ENCODE measurements at regions not wholly inside any gene's neighbourhood (a gene's known extent, or its start where the extent isn't known, plus 50 kb on each side); places are given as distances from the start of the nearest gene placed in this dataset.
"Not testable (repeated sequence)": the region's sequence is repeated elsewhere in the genome, so short reads cannot be mapped to it uniquely, and the experiment has no call there.

DNA sequence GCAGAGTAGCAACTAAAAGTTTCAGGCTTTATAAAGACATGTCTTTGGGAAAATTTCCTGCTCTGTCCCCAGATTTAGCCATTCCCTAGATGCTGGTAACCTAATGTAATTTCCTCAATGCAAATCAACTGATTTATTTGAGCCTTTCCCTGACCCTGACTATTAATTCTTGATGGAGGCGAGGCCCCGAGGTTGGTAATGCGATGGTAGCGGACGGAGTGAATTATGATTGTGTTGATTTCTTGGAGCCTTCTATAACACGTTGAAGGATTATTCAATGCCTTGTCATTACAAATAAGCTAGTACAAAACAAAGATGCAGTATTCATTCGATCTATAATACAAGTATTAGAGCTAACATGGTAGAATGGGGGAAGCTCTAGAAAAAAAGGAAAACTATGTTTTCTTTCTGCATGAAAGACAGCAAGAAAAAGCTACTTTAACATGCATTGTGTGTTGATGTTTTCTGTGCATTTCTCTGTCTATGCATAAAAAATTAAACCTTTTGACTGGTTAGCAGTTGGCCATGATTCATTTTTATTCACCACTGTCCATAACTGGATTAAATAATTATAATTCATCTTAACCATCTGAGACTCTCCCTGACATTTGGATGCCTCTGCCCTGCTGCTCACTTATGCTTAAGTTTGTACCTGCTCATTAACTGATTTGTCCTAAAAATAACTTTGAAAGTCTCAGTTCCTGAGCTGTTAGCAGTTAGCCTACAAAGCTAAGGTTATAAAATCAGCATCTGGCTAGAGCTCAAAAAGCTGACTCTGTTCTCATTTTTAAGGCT is 490.2 kb upstream of the NUDT12 start:
- Mint-ChIP-seq H3K27ac (no peak overlapping the region), H3K4me3 (no peak overlapping the region), H3K36me3 (ENCODE audit: low read depth) (no peaks in the 10 kb centered on the region), H3K27me3 (ENCODE audit: low read depth) (no peaks in the 10 kb centered on the region), H3K4me1 (ENCODE audit: low read depth) (peaks cover 2% of the 10 kb centered on the region), H3K9me3 (no peaks in the 10 kb centered on the region)
- no peak for DNase-seq (ENCODE audit: low spot score)

DNA sequence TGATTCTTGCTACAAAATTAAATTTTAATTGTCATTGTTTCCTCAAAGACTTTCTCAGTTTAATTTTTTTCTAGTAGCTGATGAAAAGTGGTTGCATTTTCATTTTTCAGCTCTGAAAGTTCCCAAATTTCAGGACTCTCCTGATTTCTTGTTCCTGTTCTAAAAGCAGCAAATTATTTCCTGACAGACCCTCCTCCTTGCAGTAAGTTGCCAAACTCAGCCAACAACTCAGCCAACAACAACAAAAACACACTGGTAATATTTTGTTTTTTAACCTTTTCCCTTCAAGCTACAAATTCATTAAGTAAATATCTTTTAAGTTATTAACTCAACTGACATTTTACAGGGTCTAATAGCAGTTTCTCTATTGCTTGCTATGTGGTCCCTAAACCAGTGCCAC is 487.8 kb upstream of the NUDT12 start:
- no peak overlapping the region for H3K4me3 Mint-ChIP-seq
- no peak for DNase-seq (ENCODE audit: low spot score)
- no peaks in the 10 kb centered on the region for H3K9me3 Mint-ChIP-seq
- no peaks in the 10 kb centered on the region for H3K36me3 Mint-ChIP-seq (ENCODE audit: low read depth)
- H3K27me3 Mint-ChIP-seq (ENCODE audit: low read depth): no peaks in the 10 kb centered on the region
- H3K27ac Mint-ChIP-seq: no peak overlapping the region
- H3K4me1 Mint-ChIP-seq (ENCODE audit: low read depth): peaks cover 2% of the 10 kb centered on the region

- DNase-seq (ENCODE audit: low spot score): no peak
- Mint-ChIP-seq H3K4me1 (ENCODE audit: low read depth) (peaks cover 2% of the 10 kb centered on the region), H3K36me3 (ENCODE audit: low read depth) (no peaks in the 10 kb centered on the region), H3K27ac (no peak overlapping the region), H3K9me3 (no peaks in the 10 kb centered on the region), H3K4me3 (no peak overlapping the region), H3K27me3 (ENCODE audit: low read depth) (no peaks in the 10 kb centered on the region)
Measured at GRCh38 chr5:104049752-104050151, 487.2 kb upstream of the NUDT12 start.

DNA sequence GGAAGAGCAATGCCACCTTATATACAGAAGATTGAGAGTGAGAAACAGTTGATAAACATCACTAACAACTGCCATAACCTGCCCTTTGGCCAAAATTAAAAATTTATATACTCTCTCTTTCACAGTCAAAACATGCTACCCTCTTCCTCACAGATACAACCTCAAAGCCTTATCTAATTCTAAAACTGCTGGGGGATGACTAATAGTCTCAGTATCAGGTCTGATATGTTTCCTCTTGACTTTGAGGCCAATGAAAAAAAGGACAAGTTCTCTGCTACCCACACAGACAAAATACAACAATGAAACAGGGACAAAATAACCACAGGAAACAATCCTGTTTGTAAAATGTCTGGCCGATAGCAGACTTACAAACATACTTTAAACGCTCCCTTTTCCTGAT is 485.6 kb upstream of the NUDT12 start:
- Mint-ChIP-seq H3K4me1 (ENCODE audit: low read depth) (peaks cover 2% of the 10 kb centered on the region), H3K9me3 (no peaks in the 10 kb centered on the region), H3K27ac (no peak overlapping the region), H3K27me3 (ENCODE audit: low read depth) (no peaks in the 10 kb centered on the region), H3K4me3 (no peak overlapping the region), H3K36me3 (ENCODE audit: low read depth) (no peaks in the 10 kb centered on the region)
- no peak for DNase-seq (ENCODE audit: low spot score)

DNA sequence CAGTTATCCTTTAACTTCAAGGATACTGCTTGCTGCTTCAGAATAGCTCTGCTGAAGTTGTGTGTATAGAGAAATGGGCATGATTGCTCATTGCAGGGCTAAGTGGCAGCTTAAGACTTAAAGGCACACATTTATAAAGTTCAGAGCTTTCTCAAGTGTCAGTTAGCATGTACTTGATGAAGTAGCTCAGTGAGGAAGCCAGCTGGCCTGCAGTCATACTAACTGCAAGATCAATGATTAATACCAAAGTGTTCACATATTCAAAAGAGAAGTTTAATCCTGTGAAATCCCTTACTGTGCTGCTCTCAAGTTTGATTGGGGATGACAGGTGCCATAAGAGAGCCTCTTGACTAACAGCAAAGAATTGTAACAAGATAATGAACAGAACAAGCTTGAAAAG is 483.4 kb upstream of the NUDT12 start:
- Mint-ChIP-seq H3K4me3 (no peak overlapping the region), H3K4me1 (ENCODE audit: low read depth) (peaks cover 2% of the 10 kb centered on the region), H3K9me3 (no peaks in the 10 kb centered on the region), H3K27me3 (ENCODE audit: low read depth) (no peaks in the 10 kb centered on the region), H3K36me3 (ENCODE audit: low read depth) (no peaks in the 10 kb centered on the region), H3K27ac (no peak overlapping the region)
- DNase-seq (ENCODE audit: low spot score): no peak

- not testable (repeated sequence) for H3K27me3 Mint-ChIP-seq (ENCODE audit: low read depth); DNase-seq (ENCODE audit: low spot score); H3K9me3 Mint-ChIP-seq; H3K36me3 Mint-ChIP-seq (ENCODE audit: low read depth); H3K4me1 Mint-ChIP-seq (ENCODE audit: low read depth); H3K27ac Mint-ChIP-seq; H3K4me3 Mint-ChIP-seq
Measured at GRCh38 chr5:104039871-104040270, 477.3 kb upstream of the NUDT12 start.

GRCh38 chr5:104037136-104037535 is 474.5 kb upstream of the NUDT12 start:
- not testable (repeated sequence) for H3K27me3 Mint-ChIP-seq (ENCODE audit: low read depth); H3K4me1 Mint-ChIP-seq (ENCODE audit: low read depth); H3K27ac Mint-ChIP-seq; H3K4me3 Mint-ChIP-seq; H3K36me3 Mint-ChIP-seq (ENCODE audit: low read depth); DNase-seq (ENCODE audit: low spot score)
- H3K9me3 Mint-ChIP-seq: peaks cover 11% of the 10 kb centered on the region

- not testable (repeated sequence) for H3K27me3 Mint-ChIP-seq (ENCODE audit: low read depth); H3K36me3 Mint-ChIP-seq (ENCODE audit: low read depth); H3K27ac Mint-ChIP-seq; H3K4me3 Mint-ChIP-seq; DNase-seq (ENCODE audit: low spot score); H3K4me1 Mint-ChIP-seq (ENCODE audit: low read depth)
- H3K9me3 Mint-ChIP-seq: peaks cover 11% of the 10 kb centered on the region
Measured at GRCh38 chr5:104033186-104033585, 470.6 kb upstream of the NUDT12 start.

- H3K9me3 Mint-ChIP-seq: peaks cover 12% of the 10 kb centered on the region
Measured at GRCh38 chr5:104024538-104024937, 461.9 kb upstream of the NUDT12 start.

DNA sequence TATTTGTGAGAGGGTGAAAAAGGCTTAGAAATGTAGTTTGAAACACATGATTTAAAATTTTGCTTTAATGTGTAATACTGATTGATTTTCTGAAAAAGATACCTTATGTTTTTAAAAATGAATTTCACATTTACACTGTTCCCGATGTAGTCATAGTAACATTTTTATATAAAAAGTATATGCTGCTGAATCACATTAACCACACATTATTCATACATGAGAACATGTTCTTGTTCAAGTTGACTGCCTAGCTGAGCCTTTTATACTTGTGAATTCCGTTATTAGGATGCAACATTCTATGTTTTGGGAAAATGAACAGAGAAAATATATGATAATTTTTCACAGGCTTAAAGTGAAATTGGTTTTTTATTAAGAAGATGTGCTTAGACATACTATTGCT is 461.1 kb upstream of the NUDT12 start:
- Mint-ChIP-seq H3K27ac (no peak overlapping the region), H3K9me3 (peaks cover 17% of the 10 kb centered on the region), H3K4me3 (no peak overlapping the region), H3K4me1 (ENCODE audit: low read depth) (no peaks in the 10 kb centered on the region), H3K27me3 (ENCODE audit: low read depth) (no peaks in the 10 kb centered on the region), H3K36me3 (ENCODE audit: low read depth) (no peaks in the 10 kb centered on the region)
- DNase-seq (ENCODE audit: low spot score): no peak

More at GRCh38 chr5:104024538-104024937, 461.9 kb upstream of the NUDT12 start:
- Mint-ChIP-seq H3K4me3 (no peak overlapping the region), H3K4me1 (ENCODE audit: low read depth) (no peaks in the 10 kb centered on the region), H3K27ac (no peak overlapping the region), H3K27me3 (ENCODE audit: low read depth) (no peaks in the 10 kb centered on the region), H3K36me3 (ENCODE audit: low read depth) (no peaks in the 10 kb centered on the region)
- DNase-seq (ENCODE audit: low spot score): no peak

GRCh38 chr5:104019956-104020355 is 457.4 kb upstream of the NUDT12 start:
- Mint-ChIP-seq H3K4me1 (ENCODE audit: low read depth) (no peaks in the 10 kb centered on the region), H3K9me3 (peaks cover 22% of the 10 kb centered on the region), H3K27ac (no peak overlapping the region), H3K36me3 (ENCODE audit: low read depth) (no peaks in the 10 kb centered on the region), H3K27me3 (ENCODE audit: low read depth) (no peaks in the 10 kb centered on the region), H3K4me3 (no peak overlapping the region)
- DNase-seq (ENCODE audit: low spot score): no peak

DNA sequence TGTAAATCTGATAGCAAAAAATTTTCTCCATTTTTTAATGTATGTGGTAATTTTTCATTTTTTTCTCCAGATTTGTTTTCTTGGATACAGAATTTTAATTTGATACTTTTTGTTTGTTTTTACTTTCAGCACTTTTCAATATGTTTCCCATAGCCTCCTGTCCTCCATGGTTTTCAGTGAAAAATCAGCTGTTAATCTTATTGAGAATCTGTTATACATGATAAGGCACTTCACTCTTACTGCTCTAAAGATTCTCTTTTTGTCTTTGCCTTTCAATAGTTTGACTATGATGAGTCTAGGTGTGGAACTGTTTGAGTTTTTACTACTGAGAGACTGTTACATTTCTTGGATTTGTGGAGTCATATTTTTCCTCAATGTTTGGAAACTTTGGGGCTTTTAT is 455.7 kb upstream of the NUDT12 start:
- Mint-ChIP-seq H3K27me3 (ENCODE audit: low read depth) (no peaks in the 10 kb centered on the region), H3K4me1 (ENCODE audit: low read depth) (no peaks in the 10 kb centered on the region), H3K9me3 (peaks cover 22% of the 10 kb centered on the region), H3K4me3 (no peak overlapping the region), H3K27ac (no peak overlapping the region), H3K36me3 (ENCODE audit: low read depth) (no peaks in the 10 kb centered on the region)
- no peak for DNase-seq (ENCODE audit: low spot score)

GRCh38 chr5:104016646-104017045 is 454.1 kb upstream of the NUDT12 start:
- no peaks in the 10 kb centered on the region for H3K4me1 Mint-ChIP-seq (ENCODE audit: low read depth)
- H3K36me3 Mint-ChIP-seq (ENCODE audit: low read depth): no peaks in the 10 kb centered on the region
- DNase-seq (ENCODE audit: low spot score): no peak
- H3K9me3 Mint-ChIP-seq: peaks cover 22% of the 10 kb centered on the region
- H3K27ac Mint-ChIP-seq: no peak overlapping the region
- no peaks in the 10 kb centered on the region for H3K27me3 Mint-ChIP-seq (ENCODE audit: low read depth)
- no peak overlapping the region for H3K4me3 Mint-ChIP-seq

GRCh38 chr5:104015765-104016164 is 453.2 kb upstream of the NUDT12 start:
- no peaks in the 10 kb centered on the region for H3K4me1 Mint-ChIP-seq (ENCODE audit: low read depth)
- no peaks in the 10 kb centered on the region for H3K27me3 Mint-ChIP-seq (ENCODE audit: low read depth)
- H3K4me3 Mint-ChIP-seq: no peak overlapping the region
- H3K36me3 Mint-ChIP-seq (ENCODE audit: low read depth): no peaks in the 10 kb centered on the region
- H3K9me3 Mint-ChIP-seq: peaks cover 18% of the 10 kb centered on the region
- DNase-seq (ENCODE audit: low spot score): no peak
- no peak overlapping the region for H3K27ac Mint-ChIP-seq

DNA sequence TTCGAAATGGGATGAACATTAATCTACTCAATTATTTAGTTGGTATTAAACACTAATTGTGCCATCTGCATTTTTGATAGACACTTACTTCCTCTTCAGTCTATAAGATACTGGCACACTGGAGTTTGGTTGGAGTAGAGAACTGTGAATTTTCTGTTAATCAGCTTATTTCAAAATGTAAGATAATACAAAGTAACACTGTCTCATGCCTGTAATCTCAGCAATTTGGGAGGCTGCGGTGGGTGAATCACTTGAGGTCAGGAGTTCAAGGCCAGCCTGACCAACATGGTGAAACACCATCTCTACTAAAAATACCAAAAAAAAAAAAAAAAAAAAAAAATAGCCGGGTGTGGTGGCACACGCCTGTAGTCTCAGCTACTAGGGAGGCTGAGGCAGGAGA is 440.2 kb upstream of the NUDT12 start:
- H3K4me3 Mint-ChIP-seq; H3K9me3 Mint-ChIP-seq; H3K36me3 Mint-ChIP-seq (ENCODE audit: low read depth); H3K27me3 Mint-ChIP-seq (ENCODE audit: low read depth); H3K4me1 Mint-ChIP-seq (ENCODE audit: low read depth); DNase-seq (ENCODE audit: low spot score); H3K27ac Mint-ChIP-seq: not testable (repeated sequence)

All from T-helper 2 cell treated with Interferon-gamma antibody and Interleukin-4, amounts not matched to agents 5 μg/mL and 100 μg/mL, for 36 hours (primary cell).